ENCODE measurements at regions not wholly inside any gene's neighbourhood (a gene's known extent, or its start where the extent isn't known, plus 50 kb on each side); places are given as distances from the start of the nearest gene placed in this dataset.

DNA sequence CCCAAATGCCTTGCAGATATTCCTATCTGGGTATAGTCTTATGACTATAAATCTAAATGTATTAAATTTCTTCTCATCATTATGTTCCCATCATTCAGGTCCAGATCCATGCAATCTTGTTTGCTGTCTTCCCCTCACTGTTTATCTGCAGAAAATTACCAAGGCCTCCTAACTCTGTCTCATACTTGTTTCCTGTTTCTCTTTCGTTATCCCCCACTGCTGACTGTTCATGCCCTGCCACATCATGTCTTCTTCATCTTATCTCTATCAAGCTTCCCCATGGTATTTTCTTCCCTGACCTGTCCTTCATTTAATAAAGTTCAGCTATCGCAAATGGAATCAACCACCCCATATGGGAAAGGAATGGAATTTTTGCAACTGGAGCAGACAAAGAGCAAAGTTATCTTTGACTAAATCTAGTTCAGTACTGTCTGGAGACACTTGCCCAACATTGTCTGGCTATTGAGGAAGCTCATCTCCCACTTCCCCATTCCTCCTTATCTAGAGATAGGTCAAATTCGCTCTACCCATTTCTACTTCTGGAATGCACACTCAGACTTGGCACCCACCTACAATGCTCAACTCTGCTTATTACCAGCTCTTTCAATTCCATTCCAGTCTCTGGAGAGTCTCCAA, 1358.1 kb downstream of the EFNB2 start:
- TF ChIP-seq CTCF (IDR thresholded peaks at IDR 0.05), result no peak
- no peak for TF ChIP-seq POLR2A (IDR thresholded peaks at IDR 0.05)

All from lower leg skin (tissue), 3 donors.